ENCODE measurements at regions not wholly inside any gene's neighbourhood (a gene's known extent, or its start where the extent isn't known, plus 50 kb on each side); places are given as distances from the start of the nearest gene placed in this dataset.
"Not testable (repeated sequence)": the region's sequence is repeated elsewhere in the genome, so short reads cannot be mapped to it uniquely, and the experiment has no call there.

DNA sequence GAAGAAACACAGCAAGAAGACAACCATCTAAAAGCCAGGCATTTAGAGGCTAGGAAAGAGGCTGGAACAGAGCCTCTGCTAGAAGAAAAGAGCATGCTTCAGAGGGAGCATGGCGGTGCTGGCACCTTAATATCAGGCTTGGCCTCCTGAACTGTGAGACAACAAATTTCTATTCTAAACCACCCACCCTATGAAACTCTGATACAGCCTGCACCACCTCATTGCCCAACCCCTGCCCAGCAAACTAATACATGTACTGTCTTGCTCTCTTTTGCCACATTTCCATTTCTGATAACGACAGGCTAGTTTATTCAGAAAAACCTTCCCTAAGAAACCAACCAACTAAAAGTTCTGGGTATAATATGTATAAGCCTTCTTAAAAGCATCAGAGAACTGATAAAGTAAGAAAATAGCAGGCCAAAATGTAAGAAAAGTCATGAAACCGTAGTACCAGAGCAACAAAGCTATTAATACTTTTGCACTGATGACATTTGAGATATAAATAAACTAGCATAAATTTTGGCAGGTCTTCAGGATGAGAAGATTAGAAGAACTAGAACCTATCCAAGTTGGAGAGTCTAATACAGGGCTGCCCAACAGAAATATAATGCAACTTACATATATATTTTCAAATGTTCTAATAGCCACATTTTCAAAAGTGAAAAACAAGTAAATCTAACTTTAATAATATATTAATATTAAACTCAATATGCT is 184.7 kb upstream of the HSF2 start:
- DNase-seq: no peak

DNA sequence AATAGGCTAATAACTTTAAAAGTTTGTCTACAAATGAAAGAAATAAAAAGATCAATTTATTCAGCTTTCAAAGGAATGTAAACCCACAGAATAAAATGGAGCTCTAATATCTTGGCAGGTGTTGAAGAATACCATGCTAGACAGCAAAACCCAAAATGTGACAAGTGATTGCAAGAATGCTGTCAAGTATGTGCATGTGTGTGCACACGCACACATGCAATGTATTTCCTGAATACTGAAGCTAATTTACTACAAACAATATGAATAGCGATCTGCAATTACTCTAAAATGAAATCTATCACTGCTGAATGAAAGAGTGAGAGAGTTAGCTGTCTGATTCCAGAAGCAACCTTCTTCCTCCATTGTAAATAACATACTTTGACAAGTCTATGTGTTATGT is 179.2 kb upstream of the HSF2 start:
- DNase-seq: no peak

DNA sequence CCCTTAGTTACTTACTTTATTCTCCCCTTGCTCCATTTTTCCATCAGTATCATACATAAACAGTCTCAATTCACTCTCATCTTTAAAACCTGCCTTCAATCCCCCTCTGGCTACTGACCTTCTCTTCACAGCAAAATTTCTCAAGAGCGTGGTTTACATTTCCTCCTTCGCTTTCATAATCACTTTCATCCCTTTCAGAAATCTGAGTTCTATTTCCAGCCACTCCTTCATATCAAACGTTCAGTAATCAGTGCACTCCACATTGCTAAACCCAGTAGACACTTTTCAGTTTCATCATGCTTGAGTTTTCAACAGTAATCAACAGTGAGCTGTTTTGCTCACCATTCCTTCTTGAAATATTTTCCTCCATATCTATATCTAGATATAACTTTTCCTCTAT is 176.7 kb upstream of the HSF2 start:
- DNase-seq: no peak

DNA sequence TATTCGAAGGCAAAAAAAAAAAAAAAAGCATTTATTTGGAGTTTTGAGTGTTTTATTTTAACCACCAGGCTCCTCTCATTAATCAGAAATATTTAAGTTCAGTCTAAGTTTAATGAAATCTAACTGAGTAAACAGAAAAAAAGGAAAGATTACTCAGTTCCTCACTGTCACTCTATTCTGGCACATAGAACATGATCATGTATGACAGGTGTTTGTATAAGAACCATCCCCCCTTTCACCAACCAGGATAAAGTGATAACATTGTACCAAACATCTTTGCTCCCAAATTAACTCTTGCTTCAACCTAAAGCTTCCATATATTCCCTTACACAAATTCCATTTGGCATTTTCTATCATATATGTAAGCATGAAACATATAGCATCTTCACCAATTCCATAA is 176.2 kb upstream of the HSF2 start:
- no peak for DNase-seq

DNA sequence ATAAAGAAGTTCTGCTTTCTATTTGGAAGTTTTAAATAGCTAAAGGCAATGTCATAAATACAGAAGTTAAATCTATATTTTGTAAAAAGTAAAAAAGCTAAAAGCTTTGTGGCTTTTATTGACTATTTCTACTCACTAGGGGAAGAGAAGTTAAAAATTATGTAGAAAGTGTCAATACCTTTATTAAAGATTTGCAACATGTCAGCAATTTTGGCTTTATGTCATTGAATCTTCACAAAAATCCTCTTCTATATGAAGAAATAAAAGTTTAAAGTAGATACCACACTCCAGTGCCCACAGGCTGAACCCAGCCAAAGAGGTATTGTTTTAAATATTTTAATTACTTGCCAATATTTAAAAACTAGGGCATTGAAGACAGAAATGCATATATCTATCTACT is 160.6 kb upstream of the HSF2 start:
- DNase-seq: no peak

DNA sequence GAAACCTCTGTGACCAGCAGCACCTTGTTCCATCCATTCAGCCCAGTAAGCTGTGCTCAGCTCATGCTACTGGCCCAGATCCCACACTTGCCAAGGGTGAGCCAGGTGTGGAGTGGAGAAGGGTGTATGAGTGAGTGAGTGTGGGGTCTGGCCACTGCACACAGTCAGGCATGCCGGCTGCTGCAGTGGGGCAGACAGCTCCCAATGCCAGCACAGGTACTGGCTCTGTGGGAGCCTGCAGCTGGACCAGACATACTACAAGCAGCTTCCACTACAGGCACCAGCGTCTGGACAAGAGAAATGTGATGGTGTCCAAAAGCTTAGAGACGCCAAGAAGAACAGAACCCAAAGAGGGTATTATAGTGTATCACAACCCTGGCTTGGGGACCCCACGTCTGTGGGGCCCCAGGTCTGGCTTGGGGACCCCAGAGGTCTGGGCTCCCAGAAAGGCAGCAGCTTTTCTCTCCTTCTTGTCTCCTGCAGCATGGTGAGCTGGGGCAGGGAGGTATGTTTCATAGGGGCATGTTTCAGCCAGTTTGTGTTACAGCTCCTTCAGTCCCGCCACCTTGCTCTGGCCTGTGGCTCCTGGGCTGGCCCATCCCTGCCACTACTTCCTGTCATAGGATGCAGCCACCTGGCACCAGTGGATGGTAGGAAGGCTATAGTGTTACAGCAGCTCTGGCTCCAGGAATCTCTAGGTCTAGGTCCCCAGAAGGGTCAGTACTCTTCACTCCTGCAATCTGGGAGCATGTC is 152.4 kb upstream of the HSF2 start:
- DNase-seq: no peak

DNA sequence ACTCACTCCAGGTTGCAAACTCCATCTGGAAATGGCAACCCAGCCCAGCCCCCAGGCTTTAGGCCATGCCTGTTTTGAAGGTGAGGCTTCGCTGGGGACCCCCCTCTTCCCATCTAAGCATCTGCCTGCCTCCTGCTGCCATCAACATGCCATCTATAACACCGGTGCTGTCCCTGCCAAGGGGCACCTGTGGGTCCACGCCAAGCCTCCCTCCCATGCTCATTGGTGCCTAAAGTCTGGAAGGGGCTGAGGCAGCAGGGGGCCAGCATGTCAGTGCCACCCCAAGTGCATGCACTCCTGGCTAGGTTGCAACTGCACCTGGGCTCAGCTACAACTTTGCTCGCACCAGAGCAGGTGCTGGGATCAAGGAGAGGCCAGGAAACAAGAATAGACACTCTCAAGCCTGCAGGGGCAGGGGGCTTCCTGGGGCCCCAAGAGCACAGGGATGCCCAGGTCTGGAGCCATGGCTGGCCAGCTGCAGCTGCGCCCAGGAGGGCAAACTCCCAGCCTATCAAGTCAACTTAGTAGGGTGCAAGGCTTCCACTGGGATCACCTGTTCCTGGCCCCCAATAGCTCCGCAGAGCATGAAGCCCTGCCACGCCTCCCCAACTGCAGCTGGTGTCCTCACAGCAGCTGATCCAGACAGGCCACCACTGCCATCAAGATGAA is 151.3 kb upstream of the HSF2 start:
- DNase-seq: no peak

DNA sequence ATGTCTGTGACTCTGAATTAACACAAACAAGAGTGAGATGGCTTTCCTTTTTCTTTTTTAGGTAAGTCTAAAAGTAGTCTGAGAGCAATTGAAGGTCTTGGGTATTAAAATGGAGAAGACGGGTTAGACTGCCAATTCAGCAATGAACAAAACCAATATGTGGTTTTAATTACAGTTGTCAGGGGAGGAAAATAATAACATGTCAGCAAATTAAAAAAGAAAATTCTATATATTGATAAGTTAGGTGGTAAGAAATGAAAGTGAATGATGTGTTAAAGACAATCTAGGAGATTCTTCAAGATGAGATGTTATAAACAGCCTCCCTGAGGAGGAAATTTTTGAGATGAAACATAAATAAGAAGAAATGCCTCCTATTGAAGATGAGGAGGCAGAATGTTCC is 150.6 kb upstream of the HSF2 start:
- DNase-seq: no peak

DNA sequence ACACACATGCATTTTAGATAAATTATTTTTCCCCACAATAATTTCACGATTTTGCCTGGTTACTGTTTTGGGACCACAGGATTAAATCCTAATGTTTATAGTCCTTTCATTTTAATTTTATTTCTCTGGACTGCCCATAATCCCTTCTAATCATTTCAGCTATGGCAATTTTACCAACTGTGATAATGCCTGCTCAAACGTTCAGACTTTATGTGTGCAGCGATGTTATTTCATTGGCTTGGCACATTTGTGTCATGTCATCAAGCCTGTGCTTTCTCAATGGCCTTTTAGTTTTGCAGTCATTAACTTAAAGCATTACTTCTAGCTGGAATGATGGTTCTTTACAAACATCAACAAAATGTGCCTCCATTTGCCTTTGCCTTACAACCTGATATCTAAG is 140.6 kb upstream of the HSF2 start:
- no peak for DNase-seq

DNA sequence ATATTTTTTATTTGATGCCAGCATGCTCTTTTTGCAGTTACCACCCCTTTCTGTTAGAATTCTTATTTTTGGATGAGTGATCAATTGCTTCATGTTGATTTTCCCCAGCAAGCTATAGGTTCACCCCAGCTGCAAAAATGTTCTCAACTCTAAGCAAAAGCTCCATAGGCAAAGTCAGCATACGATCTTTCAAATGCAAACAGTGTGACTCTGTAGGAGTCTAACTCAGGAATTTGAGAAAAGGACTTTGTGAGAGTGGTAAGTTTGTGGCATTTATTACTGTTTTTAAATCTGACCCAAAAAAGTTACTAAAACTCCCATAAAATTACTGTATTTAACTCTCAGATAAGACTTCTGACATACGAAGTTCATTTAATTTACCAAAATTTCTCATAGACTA is 134.9 kb upstream of the HSF2 start:
- DNase-seq: no peak

DNA sequence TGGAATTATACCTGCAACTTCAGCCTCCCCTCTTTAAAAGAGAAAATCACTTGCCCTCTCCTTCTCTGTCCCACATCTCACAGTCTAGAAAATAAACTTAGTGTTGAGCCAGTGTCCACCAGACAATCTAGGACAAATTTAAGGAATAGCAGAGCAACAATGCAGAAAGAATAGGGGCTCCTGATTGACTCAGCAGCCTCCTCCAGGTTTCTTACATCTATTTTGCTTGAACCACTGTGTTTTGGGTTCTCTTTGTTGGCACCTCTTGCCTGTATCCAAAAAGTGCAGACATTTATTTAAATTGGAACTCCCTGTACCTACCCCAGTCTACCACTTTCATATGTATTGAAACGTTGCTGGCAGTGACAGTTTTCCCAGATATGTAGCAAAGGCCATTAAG is 133.7 kb upstream of the HSF2 start:
- DNase-seq: no peak

DNA sequence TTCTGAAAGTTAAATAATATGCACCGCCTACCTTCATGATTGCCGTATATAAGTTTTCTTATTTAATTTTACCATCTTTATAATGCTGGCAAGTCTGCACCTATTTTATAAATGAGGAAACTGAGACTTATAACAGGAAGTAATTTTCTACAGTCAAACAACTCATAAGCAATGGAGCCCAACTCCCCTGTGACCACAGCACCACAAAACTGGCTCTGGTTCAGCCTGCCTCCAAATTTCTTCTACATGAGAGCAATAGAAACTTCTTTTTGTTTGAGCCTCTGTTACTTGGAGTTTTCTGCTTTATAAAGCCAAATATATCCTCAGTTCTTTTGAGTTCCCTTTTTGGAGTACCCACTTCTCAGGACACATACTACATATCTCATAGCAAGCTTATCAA is 131.1 kb upstream of the HSF2 start:
- DNase-seq: no peak

DNA sequence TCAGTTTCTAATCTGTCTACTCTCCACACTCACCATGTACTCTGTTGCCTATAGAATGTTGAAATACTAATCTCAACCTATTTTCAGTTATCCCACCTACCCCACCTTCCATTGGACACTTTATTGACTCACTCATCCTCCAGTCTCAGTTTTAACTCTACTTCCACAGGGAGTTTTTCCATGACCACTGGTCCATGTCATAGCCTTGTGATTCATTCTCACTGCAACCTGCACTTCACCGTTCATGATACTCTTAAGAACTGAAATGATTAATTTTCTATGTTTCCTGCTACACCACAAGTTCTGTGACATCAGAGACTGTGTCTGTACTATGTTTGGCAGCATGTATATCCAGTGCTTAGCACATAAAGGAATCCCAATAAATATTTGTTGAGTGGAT is 122.8 kb upstream of the HSF2 start:
- no peak for DNase-seq

DNA sequence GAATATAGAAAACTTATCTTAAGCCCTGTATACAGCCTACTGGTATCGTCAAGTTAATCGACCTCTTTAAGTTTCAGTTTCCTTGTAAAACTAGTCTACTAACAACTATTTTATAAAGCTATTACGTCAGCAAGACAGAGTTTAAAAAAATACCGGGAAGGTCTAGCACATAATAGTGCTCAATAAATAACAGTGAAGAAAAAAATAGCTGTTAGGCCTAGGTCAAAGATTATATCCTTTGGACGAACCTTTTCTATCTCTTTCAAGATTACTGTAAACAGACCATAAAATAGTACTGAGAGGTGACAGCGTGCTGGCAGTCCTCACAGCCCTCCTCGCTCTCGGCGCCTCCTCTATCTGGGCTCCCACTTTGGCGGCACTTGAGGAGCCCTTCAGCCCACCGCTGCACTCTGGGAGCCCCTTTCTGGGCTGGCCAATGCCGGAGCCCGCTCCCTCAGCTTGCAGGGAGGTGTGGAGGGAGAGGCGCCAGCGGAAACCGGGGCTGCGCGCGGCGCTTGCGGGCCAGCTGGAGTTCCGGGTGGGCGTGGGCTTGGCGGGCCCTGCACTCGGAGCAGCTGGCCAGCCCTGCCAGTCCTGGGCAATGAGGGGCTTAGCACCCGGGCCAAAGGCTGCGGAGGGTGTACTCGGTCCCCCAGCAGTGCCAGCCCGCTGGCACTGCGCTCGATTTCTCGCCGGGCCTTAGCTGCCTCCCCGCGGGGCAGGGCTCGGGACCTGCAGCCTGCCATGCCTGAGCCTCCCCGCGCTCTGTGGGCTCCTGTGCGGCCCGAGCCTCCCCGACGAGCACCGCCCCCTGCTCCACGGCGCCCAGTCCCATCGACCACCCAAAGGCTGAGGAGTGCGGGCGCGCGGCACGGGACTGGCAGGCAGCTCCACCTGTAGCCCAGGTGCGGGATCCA is 119.1 kb upstream of the HSF2 start:
- DNase-seq: not testable (repeated sequence)

DNA sequence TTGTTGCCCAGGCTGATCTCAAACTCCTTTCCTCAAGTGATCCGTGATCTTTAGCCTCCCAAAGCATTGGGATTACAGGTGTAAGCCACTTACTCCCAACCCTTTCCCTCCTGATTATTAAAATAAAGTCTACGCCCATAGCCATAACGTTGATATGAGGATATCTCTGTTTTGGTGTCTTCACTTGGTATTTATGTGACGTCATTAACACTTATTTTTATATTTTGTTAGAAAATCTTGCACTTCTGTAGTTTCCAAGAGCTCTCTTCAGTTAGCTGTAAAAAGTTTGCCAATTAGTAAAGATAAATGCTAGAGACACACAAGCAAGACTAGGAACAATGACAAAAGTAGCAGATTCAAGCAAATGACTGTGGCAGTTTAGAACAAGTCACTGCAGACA is 115.6 kb upstream of the HSF2 start:
- DNase-seq: no peak

DNA sequence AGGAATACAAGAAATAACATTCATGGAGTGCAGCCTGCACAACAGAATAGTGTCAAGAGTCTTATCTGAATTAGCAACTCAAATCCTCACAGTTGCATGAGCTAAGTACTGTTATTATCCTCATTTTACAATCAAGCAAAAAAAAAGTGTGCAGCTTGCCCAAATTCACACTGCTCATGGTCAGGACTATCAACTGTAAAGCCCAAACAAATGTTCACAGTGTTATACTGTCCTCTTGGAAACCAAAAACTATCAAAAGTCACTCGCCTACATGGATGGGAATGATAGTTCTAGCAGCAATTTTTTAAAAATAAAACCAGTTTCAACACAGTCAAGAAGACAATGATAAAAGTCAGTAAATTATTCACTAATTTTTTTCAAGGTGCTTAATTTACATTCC is 114.6 kb upstream of the HSF2 start:
- DNase-seq: no peak

DNA sequence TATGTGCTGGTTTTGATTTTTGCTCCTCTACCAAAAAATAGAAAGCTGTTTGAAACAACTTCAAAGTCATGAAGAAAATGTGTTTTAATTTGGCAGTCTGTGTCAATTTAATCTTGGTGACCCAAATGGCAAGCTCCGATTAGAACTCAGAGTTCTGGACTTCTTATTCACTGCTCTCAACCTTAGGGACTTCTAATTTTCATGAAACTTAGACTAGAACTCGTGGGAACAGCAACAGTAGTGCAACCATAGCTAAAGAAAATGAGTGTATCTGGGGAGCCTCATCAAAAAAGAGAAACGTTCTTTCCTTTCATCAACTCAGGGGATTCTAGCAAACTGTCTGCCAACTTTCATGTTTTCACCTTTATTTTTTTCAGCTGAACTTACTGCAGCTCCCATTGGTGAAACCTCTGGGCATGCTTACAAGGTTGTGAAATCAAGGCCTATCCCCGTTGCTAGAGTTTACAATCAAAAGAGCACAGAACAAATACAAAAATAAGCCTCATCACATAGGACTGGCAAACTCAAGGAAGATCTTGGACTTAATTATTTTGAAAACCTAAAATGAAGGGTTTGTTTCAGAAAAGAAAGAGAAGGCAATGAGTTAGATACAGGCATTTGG is 114.0 kb upstream of the HSF2 start:
- DNase-seq: no peak

DNA sequence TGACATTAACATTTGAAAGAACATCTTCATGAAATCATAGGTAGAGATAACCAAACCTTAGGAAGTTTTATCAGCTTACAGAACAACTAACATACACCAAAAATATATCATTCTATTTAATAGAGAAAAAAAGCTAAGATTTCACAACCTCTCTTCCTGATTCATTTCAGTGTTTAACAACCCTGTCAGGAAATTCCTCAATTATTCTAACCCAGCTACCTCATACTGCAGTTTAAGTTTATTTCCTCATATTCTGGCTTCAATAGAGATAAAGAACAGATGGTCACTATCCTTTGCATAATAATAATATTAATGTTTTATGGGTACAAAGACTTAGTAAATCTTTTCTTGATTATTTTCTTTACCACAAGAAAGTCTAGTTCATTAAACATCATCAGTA is 112.9 kb upstream of the HSF2 start:
- no peak for DNase-seq

DNA sequence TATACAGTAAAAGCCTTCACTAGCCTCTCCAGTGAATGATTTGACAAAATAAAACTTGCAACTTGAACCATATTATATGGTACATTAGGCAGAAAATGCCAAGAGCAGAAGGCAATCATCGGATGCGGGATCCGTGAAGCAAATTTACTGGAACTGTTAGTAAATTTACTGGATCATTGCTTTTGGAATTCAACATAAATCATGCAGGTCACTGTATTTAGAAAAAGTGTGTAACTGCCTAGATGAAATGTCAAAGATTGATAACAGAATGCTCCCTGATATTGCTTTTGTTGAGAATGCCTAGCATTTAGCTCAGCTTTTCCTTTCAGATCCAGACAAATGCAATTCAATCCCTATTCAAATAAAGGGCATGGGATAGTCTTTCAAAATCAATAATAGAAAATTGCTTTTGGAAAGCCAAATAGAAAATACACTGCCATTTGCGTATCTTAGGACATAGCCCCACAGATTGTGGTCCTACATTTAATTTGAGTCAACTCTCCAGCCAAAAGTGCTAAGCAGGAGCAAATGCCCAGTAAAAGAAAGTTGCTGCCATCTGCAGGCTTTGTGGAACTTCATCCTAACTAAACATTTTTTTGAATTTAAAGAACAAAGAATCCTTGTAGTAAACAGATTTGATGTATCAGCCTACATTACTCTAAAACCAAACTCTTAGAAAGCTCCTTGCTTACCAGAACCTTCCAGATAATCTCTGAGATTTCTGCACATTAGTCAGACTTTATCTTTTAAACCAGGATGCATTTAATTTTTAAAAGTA is 109.5 kb upstream of the HSF2 start:
- DNase-seq: peak in 1 of 2 experiments; percentile 1

DNA sequence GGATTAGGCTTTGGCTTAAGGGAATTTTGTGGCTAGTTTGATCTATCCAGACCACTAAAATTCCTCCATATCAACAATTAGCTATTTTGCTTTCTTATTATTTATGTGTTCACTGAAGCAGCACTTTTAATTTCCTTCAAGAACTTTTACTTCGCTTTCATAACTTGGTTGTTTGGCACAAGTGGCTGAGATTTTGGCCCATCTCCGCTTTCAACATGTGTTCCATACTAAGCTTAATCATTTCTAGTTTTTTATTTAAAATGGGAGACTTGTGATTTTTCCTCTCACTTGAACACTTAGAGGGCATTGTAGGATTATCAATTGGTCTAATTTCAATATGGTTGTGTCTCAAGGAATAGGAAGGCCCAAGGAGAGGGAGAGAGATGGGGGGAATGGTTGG is 102.4 kb upstream of the HSF2 start:
- DNase-seq: no peak

DNA sequence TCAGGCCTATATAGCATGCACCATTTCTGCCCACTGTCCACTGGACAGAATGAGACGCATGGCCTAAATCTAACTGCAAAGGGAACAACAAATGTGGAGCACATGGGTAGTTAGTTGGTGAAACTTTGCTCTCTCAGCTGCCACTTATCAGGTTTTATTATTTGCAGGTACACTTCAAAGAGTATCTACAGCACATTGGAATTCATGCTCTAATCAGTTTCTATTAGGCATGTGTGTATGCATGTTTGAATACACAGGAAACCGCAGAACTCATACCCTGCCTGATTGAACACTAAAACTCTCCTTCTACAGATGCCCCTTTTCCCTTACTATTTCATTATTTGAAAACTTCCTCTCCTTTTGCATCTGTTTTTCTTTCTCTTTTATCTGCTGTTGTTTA is 97.4 kb upstream of the HSF2 start:
- no peak for DNase-seq

DNA sequence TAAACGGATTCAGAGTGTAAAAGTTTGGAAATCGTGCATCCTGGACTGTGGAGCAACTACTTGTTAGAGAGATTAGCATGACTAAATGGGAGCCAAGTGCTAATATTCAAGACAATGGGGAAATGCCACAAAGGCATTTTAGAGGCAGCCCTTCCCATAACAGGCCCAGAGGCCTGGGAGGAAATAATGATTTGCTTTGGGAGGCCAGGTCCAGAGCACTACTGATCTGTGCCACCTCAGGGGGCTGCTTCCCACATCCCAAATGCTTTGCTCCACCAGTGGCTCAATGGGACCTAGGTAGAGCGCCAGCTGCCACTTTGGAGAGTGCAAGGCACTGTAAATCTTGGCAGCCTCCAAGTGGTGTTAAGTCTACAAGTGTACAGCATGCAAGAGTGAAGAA is 91.9 kb upstream of the HSF2 start:
- no peak for DNase-seq

All from NCI-H446 (cell line).